DOHH2 (cell line): ENCODE measurements at regions not wholly inside any gene's neighbourhood (a gene's known extent, or its start where the extent isn't known, plus 50 kb on each side); places are given as distances from the start of the nearest gene placed in this dataset.

Source experiments
- EZH2phosphoT487 ChIP-seq: fragments of 200-600 bp; sonication (generic); IDR thresholded peaks from 2 replicates; pipeline ENCODE4 v1.6.1; 2017; ENCODE audit warnings: borderline replicate concordance, mild to moderate bottlenecking, antibody characterized with exemption, low read length, moderate library complexity, mixed read lengths
- TF ChIP-seq, protein P1 (sequence below): fragments of 200-600 bp; sonication (generic); IDR thresholded peaks from one replicate; pipeline ENCODE4 v1.5.1; 2014; ENCODE audit warnings: antibody characterized with exemption, mild to moderate bottlenecking, low read depth, low read length; ENCODE audit not compliant: poor library complexity, severe bottlenecking

DNA sequence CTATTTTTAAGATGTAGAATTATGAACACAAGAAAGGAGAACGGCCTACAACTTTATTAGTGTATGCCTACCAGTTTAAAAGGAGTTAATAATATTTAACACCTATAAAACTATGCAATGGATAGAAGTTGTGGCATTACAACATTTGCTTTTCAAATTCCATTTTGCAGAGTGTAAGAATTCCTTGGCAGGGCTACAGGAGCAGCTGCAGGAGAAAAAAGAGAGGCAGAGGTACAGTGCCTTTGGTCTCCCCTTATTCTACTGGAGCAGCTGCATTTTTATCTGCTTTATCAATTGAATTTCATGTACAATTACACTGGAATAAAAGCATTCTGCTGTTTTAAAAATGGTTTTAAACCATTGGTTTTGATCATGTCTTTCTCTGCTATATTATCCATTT is 145.7 kb upstream of the KCNH8 start:
- TF ChIP-seq, protein P1, sequence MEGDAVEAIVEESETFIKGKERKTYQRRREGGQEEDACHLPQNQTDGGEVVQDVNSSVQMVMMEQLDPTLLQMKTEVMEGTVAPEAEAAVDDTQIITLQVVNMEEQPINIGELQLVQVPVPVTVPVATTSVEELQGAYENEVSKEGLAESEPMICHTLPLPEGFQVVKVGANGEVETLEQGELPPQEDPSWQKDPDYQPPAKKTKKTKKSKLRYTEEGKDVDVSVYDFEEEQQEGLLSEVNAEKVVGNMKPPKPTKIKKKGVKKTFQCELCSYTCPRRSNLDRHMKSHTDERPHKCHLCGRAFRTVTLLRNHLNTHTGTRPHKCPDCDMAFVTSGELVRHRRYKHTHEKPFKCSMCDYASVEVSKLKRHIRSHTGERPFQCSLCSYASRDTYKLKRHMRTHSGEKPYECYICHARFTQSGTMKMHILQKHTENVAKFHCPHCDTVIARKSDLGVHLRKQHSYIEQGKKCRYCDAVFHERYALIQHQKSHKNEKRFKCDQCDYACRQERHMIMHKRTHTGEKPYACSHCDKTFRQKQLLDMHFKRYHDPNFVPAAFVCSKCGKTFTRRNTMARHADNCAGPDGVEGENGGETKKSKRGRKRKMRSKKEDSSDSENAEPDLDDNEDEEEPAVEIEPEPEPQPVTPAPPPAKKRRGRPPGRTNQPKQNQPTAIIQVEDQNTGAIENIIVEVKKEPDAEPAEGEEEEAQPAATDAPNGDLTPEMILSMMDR = no peak
- TF ChIP-seq EZH2phosphoT487 = no peak
